DND-41 (cell line): ENCODE measurements at regions not wholly inside any gene's neighbourhood (a gene's known extent, or its start where the extent isn't known, plus 50 kb on each side); places are given as distances from the start of the nearest gene placed in this dataset.

Source experiments
- ATAC-seq: fragments of 200-7000 bp; cut with Tn5 transposase; 3 replicates; pipeline ENCODE4 v1.9.1; 2021; ENCODE audit warnings: low read depth; ENCODE audit not compliant: insufficient read depth
- DNase-seq: peaks from one replicate; pipeline ENCODE4 v3.0.0-alpha.2; 2020
- H2AFZ ChIP-seq: 2 replicates; pipeline ENCODE4 v1.6.0; 2012; ENCODE audit warnings: low read depth, low read length
- H3K27ac ChIP-seq: 2 replicates; pipeline ENCODE4 v1.5.1; 2012; ENCODE audit warnings: low read length, inconsistent platforms
- H3K27me3 ChIP-seq: fragments of 200-600 bp; sonication (generic); 2 replicates; pipeline ENCODE4 v1.6.0; 2012; ENCODE audit warnings: low read length, mild to moderate bottlenecking, inconsistent platforms; ENCODE audit not compliant: insufficient read depth, poor library complexity
- H3K36me3 ChIP-seq: 2 replicates; pipeline ENCODE4 v1.5.1; 2012; ENCODE audit warnings: low read length, inconsistent platforms; ENCODE audit not compliant: insufficient read depth
- H3K4me1 ChIP-seq: 2 replicates; pipeline ENCODE4 v1.5.1; 2012; ENCODE audit warnings: mild to moderate bottlenecking, low read length; ENCODE audit not compliant: insufficient read depth
- H3K4me2 ChIP-seq: 2 replicates; pipeline ENCODE4 v1.6.0; 2012; ENCODE audit warnings: mild to moderate bottlenecking, moderate library complexity, low read length, inconsistent platforms; ENCODE audit not compliant: insufficient read depth
- H3K4me3 ChIP-seq, 2 experiments: fragments of 200-600 bp in 1 of 2; shearing (Covaris generic) in 1 of 2; 2 replicates each; pipeline ENCODE4 v1.5.1; 2012 to 2016; ENCODE audit warnings: inconsistent platforms in 2 of 2, low read length in 2 of 2, mild to moderate bottlenecking in 2 of 2, low read depth in 1 of 2, moderate library complexity in 1 of 2
- H3K79me2 ChIP-seq: 2 replicates; pipeline ENCODE4 v1.6.0; 2012; ENCODE audit warnings: low read length, inconsistent platforms; ENCODE audit not compliant: insufficient read depth
- H3K9ac ChIP-seq: 2 replicates; pipeline ENCODE4 v1.6.0; 2012; ENCODE audit warnings: low read depth, mild to moderate bottlenecking, inconsistent platforms, low read length, moderate library complexity
- H3K9me3 ChIP-seq: 2 replicates; pipeline ENCODE4 v1.5.1; 2012; ENCODE audit warnings: low read length, moderate library complexity, mild to moderate bottlenecking, inconsistent platforms; ENCODE audit not compliant: insufficient read depth, severe bottlenecking
- H4K20me1 ChIP-seq: 2 replicates; pipeline ENCODE4 v1.6.0; 2012; ENCODE audit warnings: low read length; ENCODE audit not compliant: insufficient read depth
- CTCF ChIP-seq: IDR thresholded peaks from 2 replicates; pipeline ENCODE4 v1.5.1; 2012; ENCODE audit warnings: borderline replicate concordance, low read length, moderate library complexity, mild to moderate bottlenecking; ENCODE audit not compliant: poor library complexity, severe bottlenecking; ENCODE audit errors: extremely low read depth
- EZH2 ChIP-seq: IDR thresholded peaks from 3 replicates; pipeline ENCODE4 v1.6.1; 2012; ENCODE audit warnings: borderline replicate concordance, low read depth, mild to moderate bottlenecking, moderate library complexity, low read length, inconsistent platforms; ENCODE audit not compliant: severe bottlenecking

DNA sequence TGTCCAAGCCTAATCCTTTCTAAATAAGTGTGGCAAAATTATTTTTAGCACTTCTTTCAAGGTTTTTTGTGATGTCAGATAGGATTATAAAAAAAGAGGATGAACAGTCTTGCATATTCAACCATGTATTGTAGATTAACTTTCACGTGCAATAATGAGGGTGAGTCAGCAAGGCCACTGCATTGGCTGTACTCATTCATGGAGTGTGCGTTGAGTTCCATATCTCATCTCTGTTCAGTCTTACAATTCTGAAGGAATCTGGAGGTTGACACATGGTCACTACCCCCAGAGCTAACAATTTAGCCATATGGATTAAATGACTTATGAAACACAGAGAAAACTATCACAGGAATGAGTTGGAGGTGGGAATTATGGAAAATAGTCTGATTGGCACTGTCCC is 810.5 kb downstream of the SLC4A3 start:
- H3K4me1 ChIP-seq, result no peaks in the 10 kb centered on the region
- DNase-seq (no peak), ATAC-seq (no peak)
- H4K20me1 ChIP-seq, result no peaks in the 10 kb centered on the region
- no peak overlapping the region for H2AFZ ChIP-seq
- no peak overlapping the region for H3K9ac ChIP-seq
- H3K79me2 ChIP-seq, result no peaks in the 10 kb centered on the region
- H3K27ac ChIP-seq, result no peak overlapping the region
- TF ChIP-seq EZH2 (no peak), CTCF (no peak)
- H3K27me3 ChIP-seq, result no peaks in the 10 kb centered on the region
- no peaks in the 10 kb centered on the region for H3K36me3 ChIP-seq
- no peak overlapping the region for H3K4me2 ChIP-seq
- H3K4me3 ChIP-seq, result no peak overlapping the region
- no peaks in the 10 kb centered on the region for H3K9me3 ChIP-seq

DNA sequence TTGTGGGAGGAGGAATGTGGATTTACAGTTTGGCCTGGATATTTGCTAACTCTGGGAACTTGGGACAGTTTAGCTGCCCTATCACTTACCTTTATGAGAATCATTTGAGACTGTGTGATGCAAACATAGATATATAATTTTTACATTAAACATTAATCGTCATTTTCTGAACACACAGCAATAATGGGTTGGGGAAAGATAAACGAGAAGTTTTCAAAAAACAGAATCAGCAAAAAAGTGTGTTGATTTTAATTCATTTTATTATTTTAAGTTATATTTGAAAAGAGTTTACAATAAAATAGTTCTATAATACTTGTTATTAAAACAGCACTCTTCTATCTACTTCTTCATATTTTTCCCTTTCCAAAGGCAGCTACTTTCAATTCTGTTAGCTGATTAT is 813.3 kb downstream of the SLC4A3 start:
- Histone ChIP-seq H3K9ac (no peak overlapping the region), H4K20me1 (no peaks in the 10 kb centered on the region), H3K27ac (no peak overlapping the region), H2AFZ (no peak overlapping the region), H3K9me3 (no peaks in the 10 kb centered on the region), H3K27me3 (no peaks in the 10 kb centered on the region), H3K4me3 (no peak overlapping the region), H3K79me2 (no peaks in the 10 kb centered on the region), H3K4me2 (no peak overlapping the region), H3K36me3 (no peaks in the 10 kb centered on the region), H3K4me1 (no peaks in the 10 kb centered on the region)
- TF ChIP-seq CTCF (no peak), EZH2 (no peak)
- DNase-seq, result no peak
- ATAC-seq, result no peak

- no peak overlapping the region for H3K27ac ChIP-seq
- H3K27me3 ChIP-seq, result no peaks in the 10 kb centered on the region
- TF ChIP-seq EZH2 (no peak), CTCF (no peak)
- no peaks in the 10 kb centered on the region for H4K20me1 ChIP-seq
- no peak overlapping the region for H3K4me3 ChIP-seq
- H2AFZ ChIP-seq, result no peak overlapping the region
- no peak overlapping the region for H3K9ac ChIP-seq
- no peaks in the 10 kb centered on the region for H3K9me3 ChIP-seq
- no peaks in the 10 kb centered on the region for H3K4me1 ChIP-seq
- H3K36me3 ChIP-seq, result no peaks in the 10 kb centered on the region
- no peaks in the 10 kb centered on the region for H3K79me2 ChIP-seq
- ATAC-seq (no peak), DNase-seq (no peak)
- no peak overlapping the region for H3K4me2 ChIP-seq
These were observed 814.0 kb downstream of the SLC4A3 start for GRCh38 chr2:220441404-220441803.

GRCh38 chr2:220442012-220442411 is 814.6 kb downstream of the SLC4A3 start:
- Histone ChIP-seq H3K4me1 (no peaks in the 10 kb centered on the region), H2AFZ (no peak overlapping the region), H4K20me1 (no peaks in the 10 kb centered on the region), H3K27ac (no peak overlapping the region), H3K79me2 (no peaks in the 10 kb centered on the region), H3K9me3 (no peaks in the 10 kb centered on the region), H3K4me2 (no peak overlapping the region), H3K4me3 (no peak overlapping the region), H3K36me3 (no peaks in the 10 kb centered on the region), H3K27me3 (no peaks in the 10 kb centered on the region), H3K9ac (no peak overlapping the region)
- ATAC-seq (no peak), DNase-seq (no peak)
- no peak for TF ChIP-seq EZH2
- TF ChIP-seq CTCF, result no peak
